HG02623 (cell line): ENCODE measurements at regions not wholly inside any gene's neighbourhood (a gene's known extent, or its start where the extent isn't known, plus 50 kb on each side); places are given as distances from the start of the nearest gene placed in this dataset.
"Not testable (repeated sequence)": the region's sequence is repeated elsewhere in the genome, so short reads cannot be mapped to it uniquely, and the experiment has no call there.

Source experiments
- ATAC-seq: cut with Tn5 transposase; IDR thresholded peaks from one replicate; pipeline ENCODE4 v1.9.1; 2021; ENCODE audit warnings: moderate library complexity; ENCODE audit not compliant: unreplicated experiment

DNA sequence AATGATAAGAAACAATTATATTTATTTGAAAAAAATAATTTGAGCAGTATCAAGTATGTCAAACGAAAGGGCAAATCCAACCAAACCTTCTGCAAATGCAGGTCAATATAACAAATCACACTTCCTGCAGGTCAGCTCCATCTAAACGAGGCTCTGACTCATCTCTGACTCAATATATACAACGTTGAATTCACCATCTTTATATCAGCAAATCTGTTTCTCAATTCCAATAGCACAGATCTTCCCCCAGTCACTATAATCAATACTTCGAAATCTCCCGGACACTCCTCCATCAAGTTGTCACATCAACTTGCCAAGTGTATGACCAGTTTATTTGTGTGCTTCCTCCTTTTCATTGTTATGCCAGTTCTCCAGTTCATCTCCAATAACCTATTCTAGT lies 388.9 kb downstream of the ZEB2 start:
- no peak for ATAC-seq

DNA sequence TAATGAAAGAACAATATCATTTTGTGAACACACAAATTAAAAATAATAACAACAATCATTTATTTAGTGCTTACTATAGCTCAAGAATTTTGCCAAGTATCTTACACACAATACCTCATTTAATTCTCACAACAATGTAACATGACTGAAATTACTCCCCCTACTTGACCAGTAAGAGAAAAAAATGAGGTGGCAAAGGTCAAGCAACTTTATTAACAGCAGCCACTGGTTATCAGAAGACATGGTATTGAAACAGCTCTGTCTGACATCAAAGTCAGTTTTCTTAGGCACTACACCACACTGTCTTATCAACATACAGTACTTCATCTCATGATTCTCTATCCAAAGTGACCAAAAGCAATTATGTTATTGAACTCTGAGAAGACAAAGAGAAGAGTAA lies 389.4 kb downstream of the ZEB2 start:
- ATAC-seq, result no peak

DNA sequence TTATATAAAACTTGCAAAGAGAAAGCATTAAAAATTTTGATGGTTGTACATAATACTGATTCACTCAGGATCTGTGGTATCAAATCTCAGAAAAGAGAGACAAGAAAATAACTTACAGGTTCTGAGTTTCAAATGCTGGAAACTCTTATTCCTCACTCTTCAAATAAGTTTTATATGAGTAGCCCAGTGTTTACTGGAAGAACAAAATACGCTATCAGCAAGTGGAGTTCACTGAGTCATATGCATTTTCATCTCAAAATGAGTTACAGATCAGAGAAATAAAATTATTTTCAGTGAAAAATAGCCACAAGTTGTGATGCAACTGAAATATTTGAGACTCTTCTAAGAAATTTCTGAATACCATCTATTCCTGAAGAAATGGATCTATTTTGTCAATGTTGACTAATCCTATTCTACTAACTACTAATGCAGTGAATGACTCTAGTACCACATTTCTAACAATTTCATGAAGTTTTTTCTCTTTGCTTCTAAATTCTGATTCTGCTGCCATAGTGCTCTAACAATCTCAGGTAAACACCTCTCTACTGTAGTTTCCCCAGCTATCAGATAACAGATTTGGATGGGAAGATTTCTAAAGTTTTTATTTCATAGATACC lies 391.7 kb downstream of the ZEB2 start:
- ATAC-seq, result no peak

DNA sequence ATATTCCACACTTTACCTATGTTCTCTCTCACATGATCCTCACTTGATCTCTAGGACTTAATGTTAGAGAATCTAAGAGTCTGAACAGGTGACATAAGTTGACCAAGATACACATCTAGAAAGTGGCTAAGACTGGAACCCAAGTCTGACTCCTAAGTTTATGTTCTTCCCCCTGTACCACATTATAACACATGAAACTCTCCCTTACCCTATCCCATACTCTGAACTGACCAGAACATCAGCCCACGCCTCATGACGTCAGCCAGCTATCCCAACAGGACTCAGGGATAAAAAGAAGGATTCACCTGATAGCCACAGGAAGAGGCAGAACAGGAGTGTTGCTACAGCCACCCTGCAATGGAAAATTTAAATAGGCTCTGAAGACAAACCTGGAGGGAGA lies 392.2 kb downstream of the ZEB2 start:
- no peak for ATAC-seq

DNA sequence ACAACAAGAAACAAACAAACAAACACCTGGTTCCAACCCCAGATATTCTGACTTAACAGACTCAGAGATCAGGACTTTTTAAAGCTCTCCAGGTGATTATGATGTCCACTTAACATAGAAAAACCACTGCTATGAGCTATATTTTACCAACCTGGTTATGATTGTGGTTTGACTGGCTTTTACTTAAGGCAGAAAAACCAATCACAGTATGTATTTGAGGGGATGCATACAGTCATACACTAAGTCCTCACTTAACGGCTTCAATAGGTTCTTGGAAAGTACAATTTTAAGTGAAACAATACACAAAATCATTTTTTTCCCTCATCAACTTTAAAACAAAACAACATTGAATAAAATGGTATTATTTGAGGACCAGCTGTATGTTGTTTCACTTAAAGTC lies 393.6 kb downstream of the ZEB2 start:
- no peak for ATAC-seq

DNA sequence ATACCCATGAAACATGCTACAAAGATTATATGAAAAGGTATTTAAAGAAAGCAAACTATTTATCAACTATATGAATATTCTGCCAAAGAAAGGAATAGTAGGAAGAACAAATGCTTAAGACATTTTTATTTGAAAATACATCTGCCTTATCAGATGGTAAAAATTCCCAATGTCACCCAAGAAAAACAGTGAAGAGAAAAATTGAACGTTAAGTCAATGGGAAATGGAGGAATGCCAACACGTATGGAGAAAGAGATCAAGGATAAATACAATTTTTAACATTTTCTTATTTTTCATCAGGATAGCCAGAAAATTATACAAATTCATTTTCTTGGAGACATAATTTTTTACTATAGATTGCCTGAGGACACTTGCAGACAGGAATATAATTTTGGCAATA lies 394.2 kb downstream of the ZEB2 start:
- ATAC-seq, result no peak

DNA sequence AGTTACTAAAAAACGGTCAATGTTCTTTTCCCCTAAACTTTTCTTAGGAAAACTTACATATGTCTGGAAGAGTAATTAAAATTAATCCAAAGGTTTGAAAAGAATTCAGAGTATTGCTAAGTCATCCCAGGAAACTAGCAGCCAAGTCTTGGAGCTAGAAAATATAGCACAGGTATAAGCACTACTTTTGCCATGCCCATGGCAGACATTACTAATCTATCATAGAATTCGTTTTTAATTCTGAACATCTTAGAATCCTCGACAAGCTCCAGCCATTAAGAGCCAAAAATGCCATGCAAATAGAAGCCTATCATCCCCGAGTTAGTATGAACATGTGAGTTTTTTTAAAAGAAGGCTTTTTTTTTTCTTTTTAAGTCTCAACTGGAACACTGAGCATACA lies 395.0 kb downstream of the ZEB2 start:
- no peak for ATAC-seq

DNA sequence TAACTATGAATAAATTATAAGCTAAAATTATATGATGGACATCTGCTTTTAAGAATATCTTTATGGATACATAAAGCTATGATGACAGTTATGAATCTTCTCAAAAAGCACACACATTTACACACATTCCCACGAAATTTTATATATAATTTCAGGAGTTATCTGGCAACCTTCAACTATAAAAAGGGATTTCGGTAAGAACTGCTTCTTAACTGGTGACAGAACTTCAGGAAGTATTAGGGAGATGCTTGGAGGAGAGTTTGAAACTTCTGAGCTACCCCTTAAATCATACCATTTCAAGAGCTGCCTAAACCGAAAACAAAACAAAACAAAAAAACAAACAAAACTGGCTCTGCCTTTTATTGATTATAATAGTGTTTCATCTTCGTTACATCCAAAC lies 399.4 kb downstream of the ZEB2 start:
- ATAC-seq, result no peak

DNA sequence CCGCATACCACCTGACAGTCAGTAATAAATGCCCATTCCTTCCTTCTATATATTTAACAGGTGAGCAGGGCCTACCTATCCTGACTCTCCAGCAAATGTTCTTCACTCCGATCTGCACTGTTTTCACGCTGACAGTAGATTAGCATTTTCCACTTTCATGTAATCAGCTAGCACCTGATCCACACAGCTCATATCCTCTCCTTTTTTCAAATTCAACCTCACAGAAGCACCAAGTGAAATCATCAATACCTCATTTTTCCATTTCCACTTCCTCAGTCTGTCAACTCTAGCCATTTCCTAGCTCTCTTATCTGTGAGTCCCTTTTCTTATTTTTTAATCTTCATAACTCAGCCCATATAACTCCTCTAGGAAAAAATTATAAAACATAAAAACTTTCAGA lies 402.8 kb downstream of the ZEB2 start:
- no peak for ATAC-seq

DNA sequence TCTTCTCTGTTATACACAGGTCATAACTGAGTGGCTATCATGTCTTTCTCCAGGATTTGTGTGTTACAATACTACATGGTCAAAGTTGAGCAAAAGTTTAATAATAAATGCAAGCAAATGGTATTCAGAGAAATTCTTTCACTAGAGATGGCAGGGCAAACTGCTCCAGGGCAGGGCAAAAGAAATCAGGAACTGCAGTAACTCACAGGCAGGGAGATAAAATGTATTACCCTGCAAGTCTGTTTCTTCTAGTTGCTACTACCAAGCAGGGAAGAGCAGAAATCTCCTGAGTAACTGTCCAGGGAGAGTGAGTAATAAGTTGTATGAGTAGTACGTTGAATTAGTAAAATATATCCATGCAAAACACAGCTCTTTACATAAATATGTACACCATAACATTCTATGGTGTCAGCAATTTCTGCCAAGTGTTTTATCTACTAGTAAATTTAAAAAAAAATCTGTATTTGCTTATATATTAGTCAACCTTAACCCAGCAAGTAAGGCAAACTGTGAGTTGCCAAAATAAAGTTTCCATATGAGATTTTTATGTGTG lies 404.1 kb downstream of the ZEB2 start:
- ATAC-seq, result no peak

DNA sequence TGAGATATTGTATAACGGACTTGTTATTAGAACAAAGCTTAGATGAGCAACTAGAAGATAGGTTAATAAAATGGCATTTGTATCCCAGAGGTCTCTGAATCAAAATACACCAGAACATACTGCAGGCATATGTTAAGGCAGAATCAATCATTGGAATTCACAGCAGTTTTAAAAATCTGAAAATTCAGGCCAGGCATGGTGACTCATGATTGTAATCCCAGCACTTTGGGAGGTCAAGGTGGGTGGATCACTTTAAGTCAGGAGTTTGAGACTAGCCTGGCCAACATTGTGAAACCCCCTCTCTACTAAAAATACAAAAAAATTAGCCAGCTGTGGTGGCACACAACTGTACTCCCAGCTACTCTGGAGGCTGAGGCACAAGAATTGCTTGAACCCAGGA lies 405.2 kb downstream of the ZEB2 start:
- ATAC-seq, result no peak

DNA sequence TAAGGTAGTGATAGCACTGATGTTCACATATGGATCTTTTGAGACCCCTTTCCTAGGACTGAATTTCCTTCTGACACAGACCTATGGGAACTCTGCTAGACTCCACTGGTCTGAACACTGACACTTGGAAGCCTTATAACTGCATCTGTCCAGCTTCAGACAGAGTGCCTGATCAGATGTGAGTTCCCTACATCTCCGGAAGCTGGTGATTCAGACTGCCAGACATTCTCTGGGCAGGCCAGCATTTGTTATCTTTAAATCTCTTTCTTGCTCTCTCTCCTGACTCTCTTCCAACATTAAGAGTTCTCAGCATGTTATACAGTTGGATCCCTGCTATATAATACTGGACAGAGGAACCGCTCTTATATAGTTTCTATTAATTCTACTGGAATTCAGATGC lies 408.5 kb downstream of the ZEB2 start:
- ATAC-seq, result no peak

DNA sequence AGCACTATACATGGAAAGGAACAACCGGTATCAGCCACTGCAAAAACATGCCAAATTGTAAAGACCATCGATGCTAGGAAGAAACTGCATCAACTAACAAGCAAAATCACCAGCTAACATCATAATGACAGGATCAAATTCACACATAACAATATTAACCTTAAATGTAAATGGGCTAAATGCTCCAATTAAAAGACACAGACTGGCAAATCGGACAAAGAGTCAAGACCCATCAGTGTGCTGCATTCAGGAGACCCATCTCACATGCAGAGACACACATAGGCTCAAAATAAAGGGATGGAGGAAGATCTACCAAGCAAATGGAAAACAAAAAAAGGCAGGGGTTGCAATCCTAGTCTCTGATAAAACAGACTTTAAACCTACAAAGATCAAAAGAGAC lies 413.8 kb downstream of the ZEB2 start:
- not testable (repeated sequence) for ATAC-seq

DNA sequence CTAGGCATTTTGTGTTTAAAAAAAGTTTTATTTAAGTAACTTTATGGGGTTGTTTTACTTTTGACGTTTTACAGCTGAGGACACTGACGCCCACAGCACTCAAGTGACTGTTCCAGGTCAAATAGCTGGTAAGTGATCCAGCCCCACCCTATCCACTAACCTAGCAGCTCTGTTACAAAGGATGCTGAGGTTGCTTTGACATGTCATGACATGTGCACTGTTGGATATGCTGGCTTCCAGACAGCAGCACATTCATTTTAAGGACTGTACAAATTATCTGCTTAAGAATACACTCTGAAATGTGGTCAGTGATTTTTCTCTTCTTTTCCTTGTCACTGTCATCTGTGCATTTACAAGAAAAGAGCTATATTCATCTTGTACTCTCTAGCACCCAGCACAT lies 417.5 kb downstream of the ZEB2 start:
- ATAC-seq, result no peak

DNA sequence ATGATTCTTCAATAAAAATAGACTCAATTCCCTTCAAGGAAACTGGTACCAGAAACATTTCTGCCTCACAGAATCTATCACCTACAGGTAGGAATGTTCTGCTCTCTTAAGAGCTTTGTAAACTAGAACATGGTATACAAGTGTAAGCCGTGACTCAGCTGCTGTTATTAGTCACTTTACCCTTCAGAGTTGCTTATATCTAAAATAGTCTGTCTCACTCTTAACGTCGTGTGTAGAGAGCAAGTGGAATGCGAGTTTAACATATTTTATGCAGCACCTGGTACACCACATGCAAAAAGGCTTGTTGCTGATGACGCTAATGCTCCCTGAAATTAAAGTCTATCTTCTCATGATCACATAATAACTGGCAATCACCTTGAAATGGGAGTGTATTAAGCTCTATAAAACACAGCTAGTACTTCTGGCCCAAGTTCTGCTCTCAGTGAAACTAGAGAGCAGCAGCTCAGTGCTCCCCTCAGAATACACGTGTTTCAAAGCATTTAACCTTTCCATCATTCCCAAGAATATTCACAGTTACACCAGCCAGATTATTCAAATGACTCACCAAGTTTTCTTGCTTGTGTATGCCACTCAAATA lies 420.0 kb downstream of the ZEB2 start:
- ATAC-seq, result no peak

DNA sequence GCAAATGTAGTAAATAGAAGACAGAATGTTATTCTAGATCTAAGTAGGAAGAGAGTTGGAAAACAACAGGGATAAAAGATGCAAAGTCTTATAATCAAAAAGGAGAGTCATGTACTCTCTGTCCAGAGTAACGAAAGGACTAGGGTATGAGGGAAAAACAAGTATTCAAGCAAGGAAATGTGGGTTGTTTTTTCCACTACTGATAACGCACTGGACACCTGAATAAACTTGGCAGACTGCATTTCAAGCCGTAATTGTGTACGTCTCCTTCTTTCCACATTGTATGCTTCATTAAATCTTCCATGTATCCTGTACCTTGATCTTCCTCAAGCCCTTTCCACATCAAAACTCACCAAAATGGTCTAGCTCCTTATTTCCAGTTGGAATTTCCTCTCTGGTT lies 420.6 kb downstream of the ZEB2 start:
- ATAC-seq, result no peak

DNA sequence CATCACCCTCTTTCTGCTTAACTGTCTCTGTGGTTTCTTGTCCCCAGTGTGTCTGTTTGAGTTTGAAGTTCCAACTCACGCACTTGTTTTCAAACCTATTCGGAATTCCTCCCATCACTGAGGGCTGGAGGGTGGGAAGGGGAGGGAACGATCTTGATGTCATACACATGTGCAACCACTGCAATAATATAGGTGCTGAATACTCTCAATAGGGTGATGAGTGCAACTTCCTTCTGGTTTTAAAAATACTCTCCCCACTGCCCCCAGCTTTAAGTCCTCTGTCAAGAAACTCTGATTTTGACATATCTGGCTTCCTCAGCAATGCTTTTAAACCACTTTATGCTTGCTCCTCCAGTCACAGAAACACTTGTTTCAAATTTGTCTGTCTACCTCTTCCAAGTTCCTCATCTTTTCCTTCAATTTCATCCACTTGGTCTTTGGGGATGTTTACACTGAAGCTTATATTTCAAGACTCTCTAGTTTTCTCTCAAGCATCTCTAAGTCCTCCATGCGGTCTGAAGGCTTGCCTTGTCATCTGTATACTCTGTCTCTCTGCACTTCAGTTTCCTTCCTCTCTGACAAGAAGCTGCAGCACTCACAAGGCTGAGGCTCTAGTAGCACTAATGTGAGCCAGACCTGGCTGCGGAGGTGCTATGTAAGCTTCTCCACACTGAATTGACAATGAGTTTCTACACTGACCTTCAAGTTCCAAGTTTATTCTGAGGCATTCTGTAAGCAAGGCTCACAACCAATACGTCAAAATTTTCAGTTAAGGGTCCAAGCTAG lies 422.3 kb downstream of the ZEB2 start:
- no peak for ATAC-seq

DNA sequence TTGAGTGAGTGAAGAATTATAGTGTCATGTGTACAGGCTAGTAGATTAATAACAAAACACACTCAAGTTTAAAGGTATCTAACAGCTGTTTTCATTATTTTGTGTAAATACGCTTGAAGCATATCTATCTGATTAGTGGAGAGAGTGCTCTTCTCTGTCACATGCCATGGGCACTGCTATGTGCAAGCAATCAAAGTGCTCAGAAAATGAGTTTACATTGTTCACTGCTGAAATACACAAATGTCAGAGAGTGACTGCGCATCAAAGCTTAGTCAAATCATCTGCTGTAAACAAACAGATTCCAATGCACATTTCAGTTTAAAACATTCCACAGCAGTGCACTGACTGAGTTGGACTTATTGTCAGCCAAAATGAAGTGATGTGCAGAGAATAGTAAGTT lies 423.4 kb downstream of the ZEB2 start:
- no peak for ATAC-seq

DNA sequence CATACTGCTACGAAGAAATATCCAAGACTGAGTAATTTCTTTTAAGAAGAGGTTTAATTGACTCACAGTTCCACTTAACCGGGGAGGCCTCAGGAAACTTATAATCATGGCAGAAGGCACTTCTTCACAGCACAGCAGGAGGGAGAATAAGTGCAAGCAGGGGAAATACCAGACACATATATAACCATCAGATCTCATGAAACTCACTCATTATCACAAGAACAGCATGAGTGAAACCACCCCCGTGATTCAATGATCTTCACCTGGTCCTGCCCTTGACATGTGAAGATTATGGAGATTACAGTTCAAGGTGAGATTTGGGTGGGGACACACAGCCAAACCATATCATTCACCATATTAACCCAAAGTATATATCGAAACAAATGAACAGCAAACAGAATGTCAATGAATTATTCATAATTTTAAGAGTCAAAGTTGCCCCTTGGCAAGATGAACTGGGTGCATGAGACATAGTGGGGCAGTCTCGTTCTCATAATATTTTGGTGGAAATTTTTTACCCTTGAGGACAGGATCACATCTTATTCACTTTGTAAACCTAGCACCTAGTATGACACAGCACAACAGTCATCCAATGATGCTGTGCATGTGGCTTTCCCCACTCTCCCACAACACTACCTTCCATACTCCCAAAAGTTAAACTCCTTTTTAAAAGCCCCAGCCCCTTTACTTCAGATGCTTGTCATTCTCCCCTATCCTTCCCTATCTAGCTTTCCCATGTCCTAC lies 425.3 kb downstream of the ZEB2 start:
- ATAC-seq, result no peak

DNA sequence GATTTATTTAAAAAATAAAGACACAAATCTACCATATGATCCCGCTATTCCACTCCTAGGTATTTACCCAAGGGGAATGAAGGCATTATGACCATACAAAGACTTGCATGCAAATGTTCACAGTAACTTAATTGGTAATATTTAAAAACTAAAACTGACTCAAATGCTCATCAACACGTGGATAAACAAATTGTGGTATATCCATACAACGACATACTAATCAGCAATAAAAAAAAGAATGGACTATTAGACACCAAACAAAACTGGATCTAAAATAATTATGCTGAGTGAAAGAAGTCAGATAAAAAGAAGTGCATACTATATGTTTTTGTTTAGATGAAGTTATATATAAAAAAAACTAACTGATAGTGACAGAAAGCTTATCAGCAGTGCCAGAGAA lies 428.3 kb downstream of the ZEB2 start:
- no peak for ATAC-seq

DNA sequence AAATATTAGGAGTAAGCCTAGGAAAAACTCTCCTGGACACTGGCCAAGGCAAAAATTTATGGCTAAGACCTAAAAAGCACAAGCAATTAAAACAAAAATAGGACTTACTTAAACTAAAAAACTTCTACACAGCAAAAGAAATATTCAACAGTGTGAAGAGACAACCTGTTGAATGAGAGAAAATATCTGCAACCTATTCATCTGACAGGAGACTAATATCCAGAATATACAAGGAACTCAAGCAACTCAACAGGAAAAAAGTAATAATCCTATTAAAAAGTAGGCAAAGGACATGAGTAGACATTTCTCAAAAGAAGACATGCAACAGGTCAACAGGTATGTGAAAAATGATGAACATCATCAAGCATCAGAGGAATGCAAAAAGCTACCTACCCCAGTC lies 431.1 kb downstream of the ZEB2 start:
- ATAC-seq, result no peak

DNA sequence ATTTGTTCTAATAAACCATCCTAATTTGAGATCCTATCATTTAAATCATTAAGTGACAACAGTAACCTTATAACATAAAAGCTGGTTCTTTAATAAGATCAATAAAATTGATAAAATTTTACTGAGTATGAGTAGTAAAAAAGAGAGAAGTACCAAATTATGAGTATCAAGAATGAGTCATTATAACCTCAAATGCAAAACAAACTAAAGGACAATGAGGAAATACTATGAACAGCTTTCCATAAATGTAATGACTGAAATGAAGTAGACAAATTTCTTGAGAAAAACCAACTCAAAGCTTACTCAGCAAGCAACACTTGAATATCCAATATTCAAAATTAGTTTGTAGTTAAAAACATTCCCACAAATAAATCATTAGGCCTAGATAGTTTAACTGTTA lies 433.0 kb downstream of the ZEB2 start:
- ATAC-seq, result no peak
